ENCODE measurements at regions not wholly inside any gene's neighbourhood (a gene's known extent, or its start where the extent isn't known, plus 50 kb on each side); places are given as distances from the start of the nearest gene placed in this dataset.

DNA sequence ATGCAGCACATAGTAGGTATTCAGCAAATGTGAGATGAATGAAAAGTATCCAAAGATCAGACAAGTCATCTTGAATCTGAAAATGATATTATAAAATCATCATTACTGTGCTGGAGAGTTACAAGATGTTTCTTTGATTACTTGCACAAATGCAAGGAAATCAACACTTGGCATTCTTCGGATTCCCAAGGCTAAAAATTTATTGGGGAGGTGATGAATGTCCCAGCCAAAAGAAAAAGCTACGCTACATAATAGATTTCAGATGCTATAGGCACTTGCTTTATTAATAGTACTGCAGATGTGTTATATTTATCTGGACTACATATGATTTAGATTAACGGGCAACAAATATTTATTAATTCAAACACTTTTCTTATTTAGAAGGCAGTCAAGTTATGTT lies 286.7 kb upstream of the TENM3 start:
- DNase-seq (ENCODE audit: low spot score), result no peak

GRCh38 chr4:181957088-181957487 lies 286.1 kb upstream of the TENM3 start:
- DNase-seq (ENCODE audit: low spot score), result peak; percentile 43

DNA sequence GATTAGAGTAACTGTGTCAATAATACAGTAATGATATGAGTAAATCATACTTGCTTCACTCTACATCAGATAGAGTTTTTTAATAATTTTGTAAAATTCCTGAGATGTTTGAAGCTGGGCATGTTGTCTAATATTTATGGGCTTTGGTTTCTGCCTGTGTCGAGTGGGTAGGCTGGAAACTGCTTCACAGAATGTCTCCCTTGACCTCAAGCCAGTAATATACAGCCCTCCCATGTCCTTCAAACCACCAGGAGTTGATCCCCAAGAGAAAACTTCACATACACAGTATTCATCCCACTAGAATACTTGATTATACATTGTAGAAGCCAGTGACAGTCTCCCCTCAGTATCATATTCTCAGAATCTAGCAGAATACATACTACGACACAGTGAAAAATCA lies 284.8 kb upstream of the TENM3 start:
- no peak for DNase-seq (ENCODE audit: low spot score)

GRCh38 chr4:181959121-181959520 lies 284.1 kb upstream of the TENM3 start:
- no peak for DNase-seq (ENCODE audit: low spot score)

DNA sequence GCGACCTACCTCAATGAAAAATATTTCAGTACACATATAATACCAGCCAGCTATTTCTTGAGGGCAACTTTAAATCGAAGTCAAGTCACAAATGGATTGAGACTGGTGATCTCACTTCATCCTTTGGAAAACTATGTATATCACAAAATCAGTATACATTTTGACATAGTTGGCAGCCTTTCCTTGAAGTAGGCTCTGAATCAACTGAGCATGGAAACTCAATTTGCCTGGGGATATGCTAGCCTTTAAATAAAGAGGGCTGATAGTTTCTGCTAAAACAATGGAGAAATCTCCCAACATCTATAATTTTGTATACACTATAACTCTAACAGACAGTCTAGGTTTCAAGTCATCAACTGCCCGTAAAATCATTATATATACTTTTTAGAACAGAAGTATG lies 282.8 kb upstream of the TENM3 start:
- DNase-seq (ENCODE audit: low spot score), result no peak

DNA sequence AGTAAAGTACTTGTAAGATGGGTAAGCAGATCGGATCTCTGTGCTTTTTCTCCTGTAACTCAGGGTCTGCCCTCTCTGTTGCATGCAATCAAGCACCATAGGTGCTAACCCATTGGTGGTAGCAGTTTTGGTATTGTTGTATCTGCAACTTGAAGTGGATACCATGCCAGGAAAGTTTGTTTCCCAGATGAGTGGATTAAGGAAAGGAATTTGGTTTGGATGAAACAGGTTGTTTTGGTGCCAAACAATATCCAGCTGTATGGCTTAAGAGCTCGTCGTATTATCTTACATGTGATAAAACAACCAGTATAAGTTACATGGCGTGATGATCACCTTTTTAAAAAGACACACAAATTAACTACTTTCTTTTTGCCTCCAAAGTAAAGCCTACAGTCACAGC lies 280.9 kb upstream of the TENM3 start:
- DNase-seq (ENCODE audit: low spot score), result no peak

- no peak for DNase-seq (ENCODE audit: low spot score)
Observed at GRCh38 chr4:181964731-181965130, 278.5 kb upstream of the TENM3 start.

- no peak for DNase-seq (ENCODE audit: low spot score)
Observed at GRCh38 chr4:181966104-181966551, 277.1 kb upstream of the TENM3 start.

GRCh38 chr4:181967401-181967800 lies 275.8 kb upstream of the TENM3 start:
- no peak for DNase-seq (ENCODE audit: low spot score)

DNA sequence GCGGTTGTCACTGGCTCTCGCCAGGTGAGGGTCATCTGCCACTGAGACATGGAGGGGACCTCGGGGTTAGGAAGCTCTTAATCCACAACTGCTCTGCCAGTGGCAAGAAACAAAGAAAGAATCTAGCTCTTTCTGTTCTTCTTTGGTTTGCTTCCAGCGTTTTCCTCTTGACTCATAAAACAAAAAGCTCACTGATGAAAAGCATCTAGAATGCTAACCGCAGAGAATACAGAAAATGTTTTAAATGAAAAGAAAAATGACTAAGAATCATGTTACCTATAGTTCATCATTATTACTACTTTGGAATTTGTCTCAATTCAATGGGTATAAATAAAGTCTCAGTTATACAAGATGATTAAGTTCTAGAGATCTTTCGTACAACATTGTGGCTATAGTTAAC lies 274.8 kb upstream of the TENM3 start:
- DNase-seq (ENCODE audit: low spot score), result peak; percentile 81

GRCh38 chr4:181969151-181969550 lies 274.1 kb upstream of the TENM3 start:
- no peak for DNase-seq (ENCODE audit: low spot score)

DNA sequence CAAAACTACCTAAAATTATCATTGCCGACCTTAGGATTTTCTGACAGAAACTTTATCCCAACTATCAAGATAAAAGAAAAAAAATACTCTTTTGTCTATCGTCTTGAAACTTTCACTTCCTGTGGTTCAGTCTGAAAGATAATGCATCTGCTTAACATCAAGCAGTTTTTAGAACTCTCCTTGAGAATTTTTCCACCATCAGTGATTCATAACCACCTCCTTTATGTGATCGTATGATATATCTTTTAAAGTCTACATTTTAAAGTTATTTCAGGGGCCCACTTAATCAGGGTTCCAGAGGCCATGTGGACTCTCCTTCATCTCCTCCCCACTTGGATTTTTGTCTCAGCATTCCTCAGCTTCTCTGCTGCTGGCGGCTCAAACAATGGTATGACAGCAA lies 272.8 kb upstream of the TENM3 start:
- DNase-seq (ENCODE audit: low spot score), result no peak

DNA sequence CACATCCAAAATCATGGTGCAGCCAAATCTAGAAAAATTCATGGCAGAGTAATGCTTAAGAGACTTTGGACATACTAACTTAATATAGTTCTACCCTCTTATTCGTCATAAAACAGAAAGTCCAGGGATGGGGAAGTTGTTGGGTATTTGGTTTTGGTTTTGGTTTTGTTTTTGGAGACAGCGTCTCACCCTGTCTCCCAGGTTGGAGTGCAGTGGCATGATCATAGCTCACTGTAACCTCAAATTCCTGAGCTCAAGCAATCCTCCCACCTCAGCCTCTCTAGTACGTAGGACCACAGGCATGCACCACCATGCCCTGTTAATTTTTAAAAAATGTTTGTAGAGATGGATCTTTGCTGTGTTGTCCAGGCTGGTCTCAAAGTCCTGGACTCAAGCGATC lies 271.8 kb upstream of the TENM3 start:
- no peak for DNase-seq (ENCODE audit: low spot score)

DNA sequence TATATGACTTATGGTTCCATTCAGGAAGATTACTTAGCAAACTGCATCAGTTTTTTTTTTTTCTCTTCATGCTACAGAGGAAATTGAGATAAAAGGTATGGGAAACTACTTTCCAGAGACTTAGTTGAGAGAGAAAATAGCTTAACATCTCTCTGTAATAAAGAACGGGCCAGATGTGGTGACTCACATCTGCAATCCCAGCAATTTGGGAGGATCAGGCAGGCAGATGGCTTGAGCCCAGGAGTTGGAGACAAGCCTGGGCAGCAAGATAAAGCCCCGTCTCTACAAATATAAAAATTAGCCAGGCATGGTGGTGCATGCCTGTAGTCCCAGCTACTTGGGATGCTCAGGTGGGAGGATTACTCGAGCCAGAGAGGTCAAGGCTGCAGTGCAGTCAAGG lies 271.2 kb upstream of the TENM3 start:
- DNase-seq (ENCODE audit: low spot score), result no peak

DNA sequence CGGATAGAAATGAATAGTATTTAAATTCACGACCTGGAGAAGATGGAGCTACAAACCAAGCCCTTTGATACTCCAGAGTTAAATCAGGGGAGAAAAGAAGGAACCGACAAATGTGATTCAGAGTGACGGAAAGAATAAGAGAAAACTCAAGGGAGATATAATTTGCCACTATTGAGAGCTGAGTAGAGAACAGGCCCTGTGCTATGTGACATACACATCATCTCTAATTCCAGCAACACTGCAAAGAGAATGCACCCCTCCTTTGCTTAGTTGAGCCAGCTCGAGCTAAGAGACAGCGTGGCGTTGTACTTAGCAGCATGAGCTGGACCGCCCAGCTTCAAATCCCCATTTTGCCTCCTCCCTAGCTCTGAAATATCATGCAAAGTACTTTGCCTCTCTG lies 266.4 kb upstream of the TENM3 start:
- no peak for DNase-seq (ENCODE audit: low spot score)

DNA sequence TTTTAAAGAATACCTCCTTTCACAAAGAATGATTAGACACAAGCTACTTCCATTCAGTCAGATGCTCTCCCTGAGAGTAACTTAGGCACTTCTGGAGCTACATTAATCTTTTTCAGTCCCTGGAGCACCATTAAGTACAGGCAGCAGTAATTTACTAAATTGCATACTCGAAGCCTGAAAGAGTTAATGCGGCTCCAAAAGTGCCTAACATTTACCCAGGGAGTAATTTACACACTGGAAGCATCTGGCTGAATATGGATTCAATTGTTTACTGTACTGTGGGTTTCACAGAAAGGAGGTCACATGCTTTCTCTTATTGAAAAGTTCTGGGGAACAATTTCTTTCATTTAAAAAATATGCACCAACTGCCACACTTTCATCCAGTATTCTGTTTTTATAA lies 260.8 kb upstream of the TENM3 start:
- no peak for DNase-seq (ENCODE audit: low spot score)

DNA sequence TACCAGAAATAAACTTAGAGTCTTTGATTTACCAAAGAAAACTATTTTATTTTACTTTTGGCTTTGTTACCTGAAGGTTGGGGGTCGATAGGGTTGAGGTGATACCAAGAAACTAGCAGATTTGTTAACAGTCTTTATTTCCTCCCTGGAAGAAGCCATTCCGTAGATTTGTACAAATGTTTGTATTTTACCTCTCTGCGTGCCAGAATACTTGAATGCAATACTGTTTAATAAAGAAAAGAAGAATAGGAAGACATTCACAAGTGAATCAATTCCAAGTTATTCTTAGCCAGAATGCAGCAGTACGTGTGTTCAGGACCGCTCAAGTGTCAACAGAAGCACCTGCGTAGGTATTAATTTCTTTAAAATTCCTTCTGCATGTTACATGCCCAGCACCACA lies 260.3 kb upstream of the TENM3 start:
- DNase-seq (ENCODE audit: low spot score), result no peak

DNA sequence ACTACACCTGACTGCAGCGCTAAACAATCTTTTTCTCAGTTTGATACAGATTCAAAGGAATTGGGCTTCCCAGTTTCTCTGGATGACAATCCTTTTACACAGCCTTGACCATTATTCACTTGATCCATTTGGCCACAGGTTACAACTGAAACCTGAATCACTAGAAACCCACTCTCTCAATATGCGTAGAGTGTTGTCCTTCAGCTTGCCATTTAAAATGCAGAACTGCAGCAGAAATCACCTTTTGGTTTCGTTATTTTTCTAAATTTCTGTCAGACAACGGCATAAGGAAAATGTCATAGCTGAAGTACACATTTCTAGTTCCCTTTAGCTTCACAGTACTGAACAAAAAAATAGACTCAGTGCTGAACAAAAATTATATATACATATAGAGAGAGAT lies 255.8 kb upstream of the TENM3 start:
- DNase-seq (ENCODE audit: low spot score), result no peak

DNA sequence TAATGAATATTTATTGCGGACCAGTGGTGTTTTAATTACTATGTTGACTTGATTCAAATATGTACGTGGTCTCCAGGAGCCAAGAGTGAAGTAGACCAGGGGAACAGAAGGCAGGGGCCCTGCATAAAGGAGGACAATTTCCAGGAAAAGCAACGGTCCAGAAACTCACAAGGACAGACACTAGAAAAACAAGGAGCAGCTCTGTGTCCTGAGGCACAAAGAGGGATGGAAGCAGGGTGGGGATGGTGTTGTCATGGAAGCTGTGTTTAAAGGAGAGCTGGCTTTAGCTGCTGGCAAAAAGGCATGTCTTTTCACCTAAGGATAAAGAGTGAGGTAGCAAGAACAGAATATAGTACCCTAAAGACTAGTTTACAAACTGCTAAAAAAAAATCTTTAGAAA lies 254.1 kb upstream of the TENM3 start:
- DNase-seq (ENCODE audit: low spot score), result no peak

DNA sequence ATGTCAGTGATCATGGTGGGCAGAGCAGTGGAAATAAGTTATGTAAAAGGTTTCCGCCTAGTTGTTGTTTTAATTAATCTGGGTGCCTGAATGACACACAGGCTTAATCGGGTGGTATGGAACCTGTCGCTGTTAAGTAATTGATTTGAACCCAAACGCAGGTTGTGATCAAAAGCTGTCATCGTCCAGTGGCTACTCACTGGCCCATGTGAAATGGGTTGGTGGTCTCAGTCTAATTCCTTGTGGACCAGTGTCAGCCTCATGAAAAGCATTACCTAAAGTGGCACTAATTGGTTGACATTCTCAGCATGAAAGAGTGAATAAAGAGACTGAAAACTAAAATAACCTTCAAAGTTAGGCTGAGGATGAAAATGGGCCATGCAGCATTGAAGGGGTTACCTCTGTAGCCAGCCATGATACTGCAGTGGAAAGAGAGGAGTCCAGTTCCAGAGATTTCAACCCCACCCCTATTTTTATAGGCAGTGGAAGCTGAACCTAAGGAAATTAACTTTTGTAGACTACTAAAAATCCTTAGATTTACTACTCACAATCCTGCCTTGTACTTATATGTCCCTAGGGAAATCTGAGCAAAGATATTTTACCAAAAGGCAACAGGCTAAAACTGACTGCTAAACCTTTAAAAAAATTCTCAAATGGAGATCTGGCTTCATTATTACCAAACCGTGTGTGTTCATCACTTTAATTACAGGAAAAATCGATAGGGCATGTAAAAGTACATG lies 251.7 kb upstream of the TENM3 start:
- no peak for DNase-seq (ENCODE audit: low spot score)

DNA sequence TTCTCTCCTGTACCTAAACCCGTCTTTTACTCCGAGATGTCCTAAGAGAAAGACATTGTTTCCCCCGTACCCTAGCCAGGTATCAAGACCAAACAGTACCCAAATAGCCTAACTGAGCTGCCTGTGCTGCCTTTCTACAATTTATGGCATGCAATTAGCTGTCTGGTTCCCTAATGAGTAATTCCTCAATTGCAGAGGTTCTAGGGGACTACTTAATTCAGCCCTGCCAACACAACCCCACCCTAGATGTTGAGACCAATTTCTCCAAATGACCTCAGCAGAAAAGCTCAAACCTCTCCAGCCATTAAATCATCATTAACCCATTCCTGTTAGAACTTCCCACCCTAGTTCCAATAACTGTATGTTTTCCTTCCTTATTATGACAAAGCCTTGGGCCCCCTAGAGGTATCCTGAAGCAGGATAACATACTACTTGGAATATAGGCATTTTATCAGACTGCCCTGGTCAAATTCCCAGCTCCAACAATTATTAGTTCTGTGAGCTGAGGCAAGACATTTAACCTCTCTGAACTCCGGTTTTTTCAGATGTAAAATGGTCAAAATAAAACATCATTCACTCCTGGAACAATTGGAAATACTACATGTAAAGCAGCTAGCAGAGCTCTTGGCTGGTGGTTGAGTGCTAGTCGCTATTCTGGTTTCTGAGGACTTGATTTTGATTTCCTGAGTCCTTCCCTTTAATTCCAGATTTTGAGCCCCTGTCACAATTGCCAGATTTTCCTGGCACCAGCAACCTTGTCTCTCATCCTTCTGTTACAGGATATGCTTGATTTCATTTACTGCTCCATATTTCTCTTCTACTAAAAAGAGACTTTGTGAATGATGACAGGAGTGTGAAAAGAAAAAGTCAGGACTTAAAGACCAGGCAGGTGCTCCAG lies 244.6 kb upstream of the TENM3 start:
- DNase-seq (ENCODE audit: low spot score), result no peak

- no peak for DNase-seq (ENCODE audit: low spot score)
Observed at GRCh38 chr4:182000077-182000476, 243.1 kb upstream of the TENM3 start.

DNA sequence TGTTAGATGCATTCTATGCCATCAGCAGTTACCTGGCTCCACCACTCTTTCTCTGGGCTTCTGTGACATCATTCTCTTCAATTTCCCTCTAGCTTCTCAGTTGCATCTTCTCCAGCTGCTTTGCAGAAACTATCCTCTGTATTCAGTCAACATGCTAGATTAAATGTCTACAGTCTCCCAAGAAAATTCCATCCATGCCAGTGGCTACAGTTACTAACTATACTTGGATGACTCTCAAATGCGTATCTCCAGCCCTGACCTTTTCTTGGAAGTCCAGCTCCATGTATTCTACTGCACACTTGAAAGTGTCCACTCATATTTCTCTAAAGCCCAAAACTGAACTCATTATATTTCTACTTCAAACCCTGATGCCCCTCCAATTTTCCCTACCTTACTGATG lies 232.3 kb upstream of the TENM3 start:
- no peak for DNase-seq (ENCODE audit: low spot score)

- DNase-seq (ENCODE audit: low spot score), result no peak
Observed at GRCh38 chr4:182014164-182014563, 229.0 kb upstream of the TENM3 start.
